ENCODE measurements at regions not wholly inside any gene's neighbourhood (a gene's known extent, or its start where the extent isn't known, plus 50 kb on each side); places are given as distances from the start of the nearest gene placed in this dataset.

DNA sequence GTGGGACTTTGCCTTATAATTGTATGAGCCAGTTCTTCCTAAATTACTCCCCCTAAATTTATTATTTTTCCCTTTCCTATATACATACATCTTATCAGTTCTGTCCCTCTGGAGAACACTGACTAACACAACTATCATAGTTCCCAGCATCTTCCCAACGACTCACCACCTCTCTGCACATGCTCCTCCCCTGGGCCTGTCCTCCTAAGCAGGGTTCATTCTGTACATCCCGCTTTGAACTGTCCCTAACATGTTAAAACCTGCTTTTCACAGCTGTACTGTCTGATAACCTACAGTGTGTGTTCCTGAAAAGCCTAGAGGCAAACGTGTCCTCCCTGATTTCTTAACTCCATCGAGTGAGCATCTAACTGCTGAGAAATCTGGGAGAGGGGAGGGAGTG is 141.7 kb downstream of the EFNB2 start:
- H4K91ac ChIP-seq (replicated peaks; ENCODE audit: insufficient read length, low read length), result no peak overlapping the region
- no peak overlapping the region for H3K18ac ChIP-seq (ENCODE audit: extremely low read depth, low read length)
- H3K9me3 ChIP-seq (ENCODE audit: insufficient read depth in 2 of 2, low read depth in 1 of 2, low read length in 1 of 2), result no peaks in the 10 kb centered on the region
- H3K36me3 ChIP-seq (ENCODE audit: control insufficient read depth in 2 of 4, insufficient read depth in 4 of 4, low read length in 3 of 4), result no peaks in the 10 kb centered on the region
- no peak overlapping the region for H2BK5ac ChIP-seq (ENCODE audit: low read depth, low read length)
- DNase-seq (ENCODE audit: low read depth in 1 of 2, low spot score in 2 of 2) (no peak), FAIRE-seq (no peak)
- H2AFZ ChIP-seq (ENCODE audit: low read length), result no peak overlapping the region
- no peak overlapping the region for H3K4me3 ChIP-seq (ENCODE audit: extremely low read depth in 1 of 4, insufficient read depth in 2 of 4, low read depth in 3 of 4, low read length in 4 of 4)
- no peak overlapping the region for H3K4me2 ChIP-seq (ENCODE audit: insufficient read depth in 1 of 2, low read depth in 2 of 2, low read length in 2 of 2)
- no peak overlapping the region for H4K8ac ChIP-seq (ENCODE audit: extremely low read depth, insufficient read depth, low read length)
- no peak overlapping the region for H3K23ac ChIP-seq (ENCODE audit: insufficient read length)
- H2BK20ac ChIP-seq (ENCODE audit: low read length), result no peak overlapping the region
- no peak overlapping the region for H2AK5ac ChIP-seq (ENCODE audit: low read depth, low read length)
- 82% methylated on average over 4 of the region's 4 CpGs; no CpG with 5 or more reads in 1 of the 2 experiments for WGBS, 2 experiments (ENCODE audit: extremely low coverage in 1 of 2, insufficient coverage in 1 of 2, insufficient read length in 1 of 2, insufficient replicate concordance in 2 of 2, low coverage in 1 of 2, low lambda C conversion rate in 2 of 2, missing lambda C conversion rate in 1 of 2)
- no peaks in the 10 kb centered on the region; a peak in 1 of 7 replicates for H3K4me1 ChIP-seq (replicated peaks in 1 of 4; ENCODE audit: control insufficient read depth in 3 of 4, insufficient read depth in 4 of 4, low read length in 3 of 4)
- no peaks in the 10 kb centered on the region for H3K27me3 ChIP-seq (replicated peaks in 1 of 4; ENCODE audit: control insufficient read depth in 3 of 4, extremely low read depth in 1 of 4, insufficient read depth in 3 of 4, low read length in 3 of 4)
- ChIA-PET POLR2A (ENCODE audit: partially characterized antibody) (no interaction called here), CTCF (ENCODE audit: partially characterized antibody) (no interaction called here)
- H3K27ac ChIP-seq (ENCODE audit: low read depth, low read length), result no peak overlapping the region
- no peaks in the 10 kb centered on the region for H3K79me1 ChIP-seq (ENCODE audit: low read depth, low read length)
- H2BK12ac ChIP-seq (ENCODE audit: low read depth, low read length), result no peak overlapping the region
- no peaks in the 10 kb centered on the region for H4K20me1 ChIP-seq (replicated peaks in 1 of 2; ENCODE audit: control insufficient read depth in 1 of 2, insufficient read depth in 2 of 2, low read length in 2 of 2)
- no peak overlapping the region for H3K9ac ChIP-seq (replicated peaks in 1 of 4; ENCODE audit: extremely low read depth in 1 of 4, low read depth in 3 of 4, low read length in 3 of 4)
- no peaks in the 10 kb centered on the region for H3K79me2 ChIP-seq (ENCODE audit: control insufficient read depth in 1 of 2, insufficient read depth in 2 of 2, low read length in 2 of 2)
- no peak overlapping the region for H2BK120ac ChIP-seq (replicated peaks; ENCODE audit: low read depth, low read length)
- no peak overlapping the region for H3K56ac ChIP-seq (replicated peaks; ENCODE audit: insufficient read length, low read depth, low read length)
- no peaks in the 10 kb centered on the region for H3K23me2 ChIP-seq (ENCODE audit: low read depth, low read length)
- no peak overlapping the region for H4K5ac ChIP-seq (ENCODE audit: insufficient read length, low read depth, low read length)
- no peak overlapping the region for H3K14ac ChIP-seq (ENCODE audit: insufficient read length)
- H3K4ac ChIP-seq (replicated peaks; ENCODE audit: insufficient read length, low read depth, low read length), result no peak overlapping the region
- no peak overlapping the region for H2BK15ac ChIP-seq (ENCODE audit: low read length)
- TF ChIP-seq SP2 (IDR thresholded peaks at IDR 0.05; ENCODE audit: low read length) (no peak), BCL11A (IDR thresholded peaks at IDR 0.05; ENCODE audit: low read depth in 2 of 2, low read length in 2 of 2) (no peak), GABPA (IDR thresholded peaks at IDR 0.05; ENCODE audit: borderline replicate concordance, insufficient read depth, low read length) (no peak), SIN3A (conservative IDR thresholded peaks at IDR 0.05 in 1 of 2, IDR thresholded peaks at IDR 0.05 in 1 of 2; ENCODE audit: low read depth in 1 of 2, low read length in 2 of 2) (no peak), YY1 (IDR thresholded peaks at IDR 0.05; ENCODE audit: low read depth, low read length) (no peak)
- TF ChIP-seq, protein P1, sequence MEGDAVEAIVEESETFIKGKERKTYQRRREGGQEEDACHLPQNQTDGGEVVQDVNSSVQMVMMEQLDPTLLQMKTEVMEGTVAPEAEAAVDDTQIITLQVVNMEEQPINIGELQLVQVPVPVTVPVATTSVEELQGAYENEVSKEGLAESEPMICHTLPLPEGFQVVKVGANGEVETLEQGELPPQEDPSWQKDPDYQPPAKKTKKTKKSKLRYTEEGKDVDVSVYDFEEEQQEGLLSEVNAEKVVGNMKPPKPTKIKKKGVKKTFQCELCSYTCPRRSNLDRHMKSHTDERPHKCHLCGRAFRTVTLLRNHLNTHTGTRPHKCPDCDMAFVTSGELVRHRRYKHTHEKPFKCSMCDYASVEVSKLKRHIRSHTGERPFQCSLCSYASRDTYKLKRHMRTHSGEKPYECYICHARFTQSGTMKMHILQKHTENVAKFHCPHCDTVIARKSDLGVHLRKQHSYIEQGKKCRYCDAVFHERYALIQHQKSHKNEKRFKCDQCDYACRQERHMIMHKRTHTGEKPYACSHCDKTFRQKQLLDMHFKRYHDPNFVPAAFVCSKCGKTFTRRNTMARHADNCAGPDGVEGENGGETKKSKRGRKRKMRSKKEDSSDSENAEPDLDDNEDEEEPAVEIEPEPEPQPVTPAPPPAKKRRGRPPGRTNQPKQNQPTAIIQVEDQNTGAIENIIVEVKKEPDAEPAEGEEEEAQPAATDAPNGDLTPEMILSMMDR (IDR thresholded peaks at IDR 0.05; ENCODE audit: control extremely low read depth in 1 of 3, insufficient read depth in 1 of 3, low read depth in 1 of 3, low read length in 3 of 3), result no peak
